Ishikawa (cell line): ENCODE measurements at regions not wholly inside any gene's neighbourhood (a gene's known extent, or its start where the extent isn't known, plus 50 kb on each side); places are given as distances from the start of the nearest gene placed in this dataset.

Experiments used
- MAX ChIP-seq: IDR thresholded peaks from 2 replicates; pipeline ENCODE4 v1.6.1; 2012
- TAF1 ChIP-seq: IDR thresholded peaks from 2 replicates; pipeline ENCODE4 v1.6.1; 2012; ENCODE audit warnings: low read depth, mild to moderate bottlenecking
- TF ChIP-seq, protein P1 (sequence below): IDR thresholded peaks from 2 replicates; pipeline ENCODE4 v1.6.1; 2012
- TF ChIP-seq, protein P2 (sequence below): IDR thresholded peaks from 2 replicates; pipeline ENCODE4 v1.6.1; 2012; ENCODE audit warnings: low read depth, mild to moderate bottlenecking

DNA sequence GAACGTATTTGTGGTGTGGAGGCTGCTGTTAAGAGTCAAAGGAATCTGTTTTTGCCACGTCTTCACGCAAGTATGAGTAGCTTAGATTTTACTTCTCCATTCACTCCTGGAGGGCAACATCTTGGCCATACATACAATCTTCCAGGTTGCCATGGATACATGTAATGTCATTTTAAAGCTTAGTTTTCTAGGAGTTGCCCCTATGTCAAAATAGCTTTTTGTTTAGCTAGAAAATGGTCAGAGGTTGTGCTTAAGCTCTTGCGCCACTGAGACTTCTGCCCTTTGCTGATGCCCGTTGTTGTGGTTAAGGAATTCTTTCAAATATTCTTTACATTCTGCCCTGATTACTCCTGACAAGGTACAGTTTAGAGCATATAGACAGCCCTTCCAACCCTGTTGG is 245.4 kb upstream of the TFPI start:
- no peak for TF ChIP-seq MAX
- TF ChIP-seq TAF1 = no peak
- TF ChIP-seq, protein P1, sequence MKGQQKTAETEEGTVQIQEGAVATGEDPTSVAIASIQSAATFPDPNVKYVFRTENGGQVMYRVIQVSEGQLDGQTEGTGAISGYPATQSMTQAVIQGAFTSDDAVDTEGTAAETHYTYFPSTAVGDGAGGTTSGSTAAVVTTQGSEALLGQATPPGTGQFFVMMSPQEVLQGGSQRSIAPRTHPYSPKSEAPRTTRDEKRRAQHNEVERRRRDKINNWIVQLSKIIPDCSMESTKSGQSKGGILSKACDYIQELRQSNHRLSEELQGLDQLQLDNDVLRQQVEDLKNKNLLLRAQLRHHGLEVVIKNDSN = no peak
- TF ChIP-seq, protein P2, sequence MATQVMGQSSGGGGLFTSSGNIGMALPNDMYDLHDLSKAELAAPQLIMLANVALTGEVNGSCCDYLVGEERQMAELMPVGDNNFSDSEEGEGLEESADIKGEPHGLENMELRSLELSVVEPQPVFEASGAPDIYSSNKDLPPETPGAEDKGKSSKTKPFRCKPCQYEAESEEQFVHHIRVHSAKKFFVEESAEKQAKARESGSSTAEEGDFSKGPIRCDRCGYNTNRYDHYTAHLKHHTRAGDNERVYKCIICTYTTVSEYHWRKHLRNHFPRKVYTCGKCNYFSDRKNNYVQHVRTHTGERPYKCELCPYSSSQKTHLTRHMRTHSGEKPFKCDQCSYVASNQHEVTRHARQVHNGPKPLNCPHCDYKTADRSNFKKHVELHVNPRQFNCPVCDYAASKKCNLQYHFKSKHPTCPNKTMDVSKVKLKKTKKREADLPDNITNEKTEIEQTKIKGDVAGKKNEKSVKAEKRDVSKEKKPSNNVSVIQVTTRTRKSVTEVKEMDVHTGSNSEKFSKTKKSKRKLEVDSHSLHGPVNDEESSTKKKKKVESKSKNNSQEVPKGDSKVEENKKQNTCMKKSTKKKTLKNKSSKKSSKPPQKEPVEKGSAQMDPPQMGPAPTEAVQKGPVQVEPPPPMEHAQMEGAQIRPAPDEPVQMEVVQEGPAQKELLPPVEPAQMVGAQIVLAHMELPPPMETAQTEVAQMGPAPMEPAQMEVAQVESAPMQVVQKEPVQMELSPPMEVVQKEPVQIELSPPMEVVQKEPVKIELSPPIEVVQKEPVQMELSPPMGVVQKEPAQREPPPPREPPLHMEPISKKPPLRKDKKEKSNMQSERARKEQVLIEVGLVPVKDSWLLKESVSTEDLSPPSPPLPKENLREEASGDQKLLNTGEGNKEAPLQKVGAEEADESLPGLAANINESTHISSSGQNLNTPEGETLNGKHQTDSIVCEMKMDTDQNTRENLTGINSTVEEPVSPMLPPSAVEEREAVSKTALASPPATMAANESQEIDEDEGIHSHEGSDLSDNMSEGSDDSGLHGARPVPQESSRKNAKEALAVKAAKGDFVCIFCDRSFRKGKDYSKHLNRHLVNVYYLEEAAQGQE = no peak
